ENCODE measurements at regions not wholly inside any gene's neighbourhood (a gene's known extent, or its start where the extent isn't known, plus 50 kb on each side); places are given as distances from the start of the nearest gene placed in this dataset.

GRCh38 chr1:234877761-234878160 is 250.9 kb downstream of the TOMM20 start:
- no peak for DNase-seq (ENCODE audit: low read depth in 1 of 2, low spot score in 1 of 2)
- H3K27ac ChIP-seq (replicated peaks), result peak overlapping the region; percentile 91
- TF ChIP-seq POLR2AphosphoS5 (IDR thresholded peaks at IDR 0.05; ENCODE audit: low read depth), result no peak
- no peak for TF ChIP-seq REST (IDR thresholded peaks at IDR 0.05; ENCODE audit: insufficient replicate concordance, low read depth)
- TF ChIP-seq CTCF (IDR thresholded peaks at IDR 0.05; ENCODE audit: insufficient read depth, low read length), result no peak
- no peak for TF ChIP-seq SPI1 (IDR thresholded peaks at IDR 0.05; ENCODE audit: borderline replicate concordance, low read depth)
- TF ChIP-seq GABPA (IDR thresholded peaks at IDR 0.05; ENCODE audit: low read depth), result no peak
- no peak overlapping the region for H3K4me3 ChIP-seq (replicated peaks; ENCODE audit: insufficient read depth, low read length)
- no peaks in the 10 kb centered on the region for H3K27me3 ChIP-seq (ENCODE audit: insufficient read depth, poor library complexity, severe bottlenecking)

- Histone ChIP-seq H3K27me3 (ENCODE audit: insufficient read depth, poor library complexity, severe bottlenecking) (no peaks in the 10 kb centered on the region), H3K27ac (replicated peaks) (peak overlapping the region; percentile 91), H3K4me3 (replicated peaks; ENCODE audit: insufficient read depth, low read length) (no peak overlapping the region)
- peak; percentile 92 to 94 for DNase-seq (ENCODE audit: low read depth in 1 of 2, low spot score in 1 of 2)
- peak; percentile 84 for TF ChIP-seq POLR2AphosphoS5 (IDR thresholded peaks at IDR 0.05; ENCODE audit: low read depth)
- TF ChIP-seq REST (IDR thresholded peaks at IDR 0.05; ENCODE audit: insufficient replicate concordance, low read depth), result no peak
- TF ChIP-seq SPI1 (IDR thresholded peaks at IDR 0.05; ENCODE audit: borderline replicate concordance, low read depth), result peak; percentile 74; the same call in 1 of the 2 replicates
These were observed 252.4 kb downstream of the TOMM20 start for GRCh38 chr1:234875953-234876855.

GRCh38 chr1:234875328-234875952 is 253.2 kb downstream of the TOMM20 start:
- H3K27ac ChIP-seq (replicated peaks), result peak overlapping the region; percentile 91
- TF ChIP-seq GABPA (IDR thresholded peaks at IDR 0.05; ENCODE audit: low read depth) (no peak), CTCF (IDR thresholded peaks at IDR 0.05; ENCODE audit: insufficient read depth, low read length) (no peak), POLR2AphosphoS5 (IDR thresholded peaks at IDR 0.05; ENCODE audit: low read depth) (no peak), REST (IDR thresholded peaks at IDR 0.05; ENCODE audit: insufficient replicate concordance, low read depth) (no peak), SPI1 (IDR thresholded peaks at IDR 0.05; ENCODE audit: borderline replicate concordance, low read depth) (no peak)

More at GRCh38 chr1:234875328-234875952, 253.2 kb downstream of the TOMM20 start:
- H3K27me3 ChIP-seq (ENCODE audit: insufficient read depth, poor library complexity, severe bottlenecking), result no peaks in the 10 kb centered on the region
- DNase-seq (ENCODE audit: low read depth in 1 of 2, low spot score in 1 of 2), result peak in 1 of 2 experiments; percentile 25
- no peak overlapping the region for H3K4me3 ChIP-seq (replicated peaks; ENCODE audit: insufficient read depth, low read length)

Data from HL-60 (cell line).